ENCODE measurements at regions not wholly inside any gene's neighbourhood (a gene's known extent, or its start where the extent isn't known, plus 50 kb on each side); places are given as distances from the start of the nearest gene placed in this dataset.
A peak's percentile ranks its signal among the peaks of the same experiment; 100 is the strongest.
"Not testable (repeated sequence)": the region's sequence is repeated elsewhere in the genome, so short reads cannot be mapped to it uniquely, and the experiment has no call there.

GRCh38 chr1:60942896-60943638 lies 139.3 kb upstream of the NFIA start:
- Histone ChIP-seq H3K4me1 (ENCODE audit: control insufficient read depth, extremely low read depth, insufficient read depth, low read length) (peaks cover 10% of the 10 kb centered on the region), H3K4me3 (ENCODE audit: control insufficient read depth in 2 of 3, extremely low read depth in 1 of 3, insufficient read depth in 2 of 3, low read depth in 1 of 3, low read length in 3 of 3) (no peak overlapping the region), H4K20me1 (ENCODE audit: control insufficient read depth, extremely low read depth, insufficient read depth, low read length) (no peaks in the 10 kb centered on the region), H2AFZ (ENCODE audit: control insufficient read depth, low read length) (no peak overlapping the region), H3K36me3 (ENCODE audit: control insufficient read depth in 2 of 2, extremely low read depth in 1 of 2, insufficient read depth in 2 of 2, low read length in 2 of 2) (no peaks in the 10 kb centered on the region), H3K9me3 (ENCODE audit: control insufficient read depth, low read depth, low read length) (no peaks in the 10 kb centered on the region), H3K9me1 (ENCODE audit: control insufficient read depth, extremely low read depth, insufficient read depth, low read length) (no peaks in the 10 kb centered on the region), H3K79me2 (ENCODE audit: control insufficient read depth, insufficient read depth, low read length) (no peaks in the 10 kb centered on the region), H3K27ac (ENCODE audit: control insufficient read depth, insufficient read depth, low read length) (no peak overlapping the region), H3K4me2 (ENCODE audit: control insufficient read depth, extremely low read depth, insufficient read depth, low read depth, low read length) (no peak overlapping the region), H3K27me3 (ENCODE audit: control insufficient read depth, extremely low read depth, insufficient read depth, low read length) (no peaks in the 10 kb centered on the region), H3K9ac (ENCODE audit: control insufficient read depth, extremely low read depth, insufficient read depth, low read length) (no peak overlapping the region)
- TF ChIP-seq CTCF (optimal IDR thresholded peaks at IDR 0.05 in 1 of 3, IDR thresholded peaks at IDR 0.05 in 1 of 3, conservative IDR thresholded peaks at IDR 0.05 in 1 of 3; ENCODE audit: extremely low read depth in 1 of 3, insufficient read depth in 2 of 3, low read length in 3 of 3) (no peak), EZH2 (IDR thresholded peaks at IDR 0.05; ENCODE audit: low read length) (no peak)
- no peak for FAIRE-seq
- DNase-seq (ENCODE audit: low read depth, low spot score), result no peak
- dilution Hi-C loops (cut with MboI; ENCODE audit: extremely low pct_ligation_motif_present, low sequenced_read_pairs), result no loop called here

GRCh38 chr1:60942291-60942690 lies 140.1 kb upstream of the NFIA start:
- TF ChIP-seq EZH2 (IDR thresholded peaks at IDR 0.05; ENCODE audit: low read length), result no peak
- TF ChIP-seq CTCF (optimal IDR thresholded peaks at IDR 0.05 in 1 of 3, IDR thresholded peaks at IDR 0.05 in 1 of 3, conservative IDR thresholded peaks at IDR 0.05 in 1 of 3; ENCODE audit: extremely low read depth in 1 of 3, insufficient read depth in 2 of 3, low read length in 3 of 3), result no peak
- Histone ChIP-seq H4K20me1 (ENCODE audit: control insufficient read depth, extremely low read depth, insufficient read depth, low read length) (no peaks in the 10 kb centered on the region), H3K9ac (ENCODE audit: control insufficient read depth, extremely low read depth, insufficient read depth, low read length) (no peak overlapping the region), H3K4me1 (ENCODE audit: control insufficient read depth, extremely low read depth, insufficient read depth, low read length) (peaks cover 10% of the 10 kb centered on the region), H3K9me1 (ENCODE audit: control insufficient read depth, extremely low read depth, insufficient read depth, low read length) (no peaks in the 10 kb centered on the region), H3K4me2 (ENCODE audit: control insufficient read depth, extremely low read depth, insufficient read depth, low read depth, low read length) (peak overlapping the region; percentile 41), H3K79me2 (ENCODE audit: control insufficient read depth, insufficient read depth, low read length) (no peaks in the 10 kb centered on the region), H3K4me3 (ENCODE audit: control insufficient read depth in 2 of 3, extremely low read depth in 1 of 3, insufficient read depth in 2 of 3, low read depth in 1 of 3, low read length in 3 of 3) (no peak overlapping the region), H3K9me3 (ENCODE audit: control insufficient read depth, low read depth, low read length) (no peaks in the 10 kb centered on the region), H3K27me3 (ENCODE audit: control insufficient read depth, extremely low read depth, insufficient read depth, low read length) (no peaks in the 10 kb centered on the region), H2AFZ (ENCODE audit: control insufficient read depth, low read length) (no peak overlapping the region), H3K36me3 (ENCODE audit: control insufficient read depth in 2 of 2, extremely low read depth in 1 of 2, insufficient read depth in 2 of 2, low read length in 2 of 2) (no peaks in the 10 kb centered on the region), H3K27ac (ENCODE audit: control insufficient read depth, insufficient read depth, low read length) (no peak overlapping the region)
- dilution Hi-C loops (cut with MboI; ENCODE audit: extremely low pct_ligation_motif_present, low sequenced_read_pairs), result no loop called here
- FAIRE-seq (peak; percentile 91), DNase-seq (ENCODE audit: low read depth, low spot score) (peak; percentile 25)

DNA sequence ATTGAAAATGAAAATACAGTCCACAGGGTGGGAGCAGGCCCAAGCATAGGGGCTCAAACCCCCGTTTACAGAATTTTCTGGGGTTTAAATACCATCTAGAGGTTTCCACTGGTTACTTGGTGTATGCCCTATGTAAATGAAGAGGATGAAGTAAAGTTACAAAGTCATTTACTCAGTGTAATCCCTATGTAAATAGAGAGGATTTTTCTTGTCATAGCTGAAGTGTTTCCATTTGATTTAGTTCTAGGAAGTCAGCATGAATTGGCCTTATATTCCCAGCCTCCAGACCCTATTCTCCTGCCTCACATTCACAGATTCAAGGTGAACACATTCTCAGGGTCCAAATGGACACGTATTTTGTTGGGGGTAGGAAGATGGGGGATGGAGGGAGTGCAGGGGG lies 141.7 kb upstream of the NFIA start:
- peaks cover 10% of the 10 kb centered on the region for H3K4me1 ChIP-seq (ENCODE audit: control insufficient read depth, extremely low read depth, insufficient read depth, low read length)
- FAIRE-seq; H3K27ac ChIP-seq (ENCODE audit: control insufficient read depth, insufficient read depth, low read length); H3K9me1 ChIP-seq (ENCODE audit: control insufficient read depth, extremely low read depth, insufficient read depth, low read length); dilution Hi-C loops (cut with MboI; ENCODE audit: extremely low pct_ligation_motif_present, low sequenced_read_pairs); H3K27me3 ChIP-seq (ENCODE audit: control insufficient read depth, extremely low read depth, insufficient read depth, low read length); H3K4me3 ChIP-seq (ENCODE audit: control insufficient read depth in 2 of 3, extremely low read depth in 1 of 3, insufficient read depth in 2 of 3, low read depth in 1 of 3, low read length in 3 of 3); H3K9me3 ChIP-seq (ENCODE audit: control insufficient read depth, low read depth, low read length); DNase-seq (ENCODE audit: low read depth, low spot score); H3K9ac ChIP-seq (ENCODE audit: control insufficient read depth, extremely low read depth, insufficient read depth, low read length); H3K36me3 ChIP-seq (ENCODE audit: control insufficient read depth in 2 of 2, extremely low read depth in 1 of 2, insufficient read depth in 2 of 2, low read length in 2 of 2); H4K20me1 ChIP-seq (ENCODE audit: control insufficient read depth, extremely low read depth, insufficient read depth, low read length); H2AFZ ChIP-seq (ENCODE audit: control insufficient read depth, low read length); H3K4me2 ChIP-seq (ENCODE audit: control insufficient read depth, extremely low read depth, insufficient read depth, low read depth, low read length); H3K79me2 ChIP-seq (ENCODE audit: control insufficient read depth, insufficient read depth, low read length): not testable (repeated sequence)

Measured in keratinocyte (primary cell).